ENCODE measurements at regions not wholly inside any gene's neighbourhood (a gene's known extent, or its start where the extent isn't known, plus 50 kb on each side); places are given as distances from the start of the nearest gene placed in this dataset.
A peak's percentile ranks its signal among the peaks of the same experiment; 100 is the strongest.

GRCh38 chr6:159112714-159113113, 56.5 kb upstream of the FNDC1 start:
- H3K27ac ChIP-seq, result no peak overlapping the region
- ChIA-PET CTCF (interaction anchor here (0.6 kb wide), 1 partner anchor 924 kb away, joined by 6 read pairs; no protein-coding TSS in a partner anchor), POLR2A (ENCODE audit: low non-redundant PET) (no interaction called here)
- DNase-seq (ENCODE audit: low spot score), result no peak
- TF ChIP-seq, protein P1, sequence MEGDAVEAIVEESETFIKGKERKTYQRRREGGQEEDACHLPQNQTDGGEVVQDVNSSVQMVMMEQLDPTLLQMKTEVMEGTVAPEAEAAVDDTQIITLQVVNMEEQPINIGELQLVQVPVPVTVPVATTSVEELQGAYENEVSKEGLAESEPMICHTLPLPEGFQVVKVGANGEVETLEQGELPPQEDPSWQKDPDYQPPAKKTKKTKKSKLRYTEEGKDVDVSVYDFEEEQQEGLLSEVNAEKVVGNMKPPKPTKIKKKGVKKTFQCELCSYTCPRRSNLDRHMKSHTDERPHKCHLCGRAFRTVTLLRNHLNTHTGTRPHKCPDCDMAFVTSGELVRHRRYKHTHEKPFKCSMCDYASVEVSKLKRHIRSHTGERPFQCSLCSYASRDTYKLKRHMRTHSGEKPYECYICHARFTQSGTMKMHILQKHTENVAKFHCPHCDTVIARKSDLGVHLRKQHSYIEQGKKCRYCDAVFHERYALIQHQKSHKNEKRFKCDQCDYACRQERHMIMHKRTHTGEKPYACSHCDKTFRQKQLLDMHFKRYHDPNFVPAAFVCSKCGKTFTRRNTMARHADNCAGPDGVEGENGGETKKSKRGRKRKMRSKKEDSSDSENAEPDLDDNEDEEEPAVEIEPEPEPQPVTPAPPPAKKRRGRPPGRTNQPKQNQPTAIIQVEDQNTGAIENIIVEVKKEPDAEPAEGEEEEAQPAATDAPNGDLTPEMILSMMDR (conservative IDR thresholded peaks at IDR 0.05; ENCODE audit: low read depth), result no peak

GRCh38 chr6:159110748-159111147, 58.5 kb upstream of the FNDC1 start:
- no peak for DNase-seq (ENCODE audit: low spot score)
- ChIA-PET CTCF (interaction anchor here (0.8 kb wide), 1 partner anchor 23 kb away, joined by 4 read pairs; no protein-coding TSS in a partner anchor), POLR2A (ENCODE audit: low non-redundant PET) (no interaction called here)
- TF ChIP-seq, protein P1 (conservative IDR thresholded peaks at IDR 0.05; ENCODE audit: low read depth), result no peak
- no peak overlapping the region for H3K27ac ChIP-seq

DNA sequence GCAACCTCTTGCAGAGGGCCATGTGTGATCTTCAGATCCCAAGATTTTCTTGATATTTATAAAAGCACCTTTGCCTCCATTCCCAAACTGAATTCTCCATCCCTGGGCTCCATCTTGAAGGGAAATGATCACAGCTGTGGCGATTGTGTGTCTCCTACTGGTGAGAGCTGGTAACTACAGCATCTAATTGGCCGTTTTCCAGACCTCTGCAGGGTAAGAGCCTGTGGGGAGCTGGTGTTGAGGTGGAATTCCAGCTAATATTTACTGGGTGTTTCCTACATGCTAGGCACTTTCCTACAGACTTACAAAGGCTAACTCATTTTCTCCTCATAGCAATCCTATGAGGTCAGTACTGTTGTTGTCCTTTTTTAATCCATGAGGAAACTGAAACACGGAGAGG, 59.2 kb upstream of the FNDC1 start:
- ChIA-PET POLR2A (ENCODE audit: low non-redundant PET) (no interaction called here), CTCF (interaction anchor here (0.5 to 1.0 kb wide), 3 partner anchors 23 to 163 kb away, joined by 3 to 6 read pairs (median 4); no protein-coding TSS in a partner anchor)
- DNase-seq (ENCODE audit: low spot score), result no peak
- no peak overlapping the region for H3K27ac ChIP-seq
- TF ChIP-seq, protein P1 (conservative IDR thresholded peaks at IDR 0.05; ENCODE audit: low read depth), result peak; percentile 23; the same call in 1 of the 2 replicates

DNA sequence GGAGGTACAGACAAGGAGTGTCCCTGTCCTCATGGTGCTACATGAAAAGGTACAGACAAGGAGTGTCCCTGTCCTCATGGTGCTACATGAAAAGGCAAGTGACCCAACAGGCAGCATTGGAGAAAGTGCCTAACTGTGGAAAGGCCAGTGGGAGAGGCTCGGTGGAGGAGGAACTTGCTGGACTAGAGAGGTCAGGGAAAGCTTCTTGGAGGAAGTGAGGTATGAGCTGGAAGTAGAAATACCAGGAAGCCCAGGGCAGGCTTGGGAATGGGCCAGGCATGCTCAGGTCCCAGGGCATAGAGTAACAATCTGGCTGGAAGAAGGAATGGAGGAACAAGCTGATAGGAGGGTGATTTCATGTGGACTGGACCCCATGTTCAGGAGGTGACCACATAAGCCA, 59.8 kb upstream of the FNDC1 start:
- TF ChIP-seq, protein P1 (conservative IDR thresholded peaks at IDR 0.05; ENCODE audit: low read depth), result no peak
- H3K27ac ChIP-seq, result no peak overlapping the region
- ChIA-PET CTCF (interaction anchor here (0.5 to 1.0 kb wide), 3 partner anchors 67 to 164 kb away, joined by 3 to 6 read pairs (median 3); no protein-coding TSS in a partner anchor), POLR2A (ENCODE audit: low non-redundant PET) (no interaction called here)
- no peak for DNase-seq (ENCODE audit: low spot score)

DNA sequence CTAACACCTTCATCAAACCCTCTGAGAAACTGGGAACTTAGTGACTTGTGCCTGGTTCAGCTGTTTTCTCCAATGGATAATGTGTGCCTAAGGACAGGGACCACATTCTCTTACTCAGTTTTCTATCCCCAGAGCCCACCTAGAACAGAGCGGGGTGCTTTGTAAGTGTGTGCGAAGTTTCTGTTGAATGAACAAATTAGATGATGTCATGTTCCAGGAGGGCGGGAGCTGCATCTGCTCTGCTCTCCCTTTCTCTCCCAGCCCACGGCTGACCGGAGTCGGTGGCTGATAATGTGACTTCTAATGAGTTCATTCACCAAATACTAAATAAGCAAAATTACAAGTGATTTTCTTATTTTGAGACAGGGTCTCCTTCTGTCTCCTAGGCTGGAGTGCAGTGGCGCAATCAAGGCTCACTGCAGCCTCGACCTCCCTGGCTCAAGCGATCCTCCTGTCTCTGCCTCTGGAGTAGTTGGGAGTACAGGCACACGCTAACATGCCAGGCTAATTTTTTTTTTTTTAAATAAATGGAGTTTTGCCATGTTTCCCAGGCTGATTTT, 60.7 kb upstream of the FNDC1 start:
- TF ChIP-seq, protein P1 (conservative IDR thresholded peaks at IDR 0.05; ENCODE audit: low read depth), result no peak
- CTCF ChIA-PET, result interaction anchor here (0.9 to 1.5 kb wide), 2 partner anchors 27 to 88 kb away, joined by 3 to 8 read pairs; no protein-coding TSS in a partner anchor
- POLR2A ChIA-PET (ENCODE audit: low non-redundant PET), result no interaction called here
- DNase-seq (ENCODE audit: low spot score), result no peak
- H3K27ac ChIP-seq, result no peak overlapping the region

DNA sequence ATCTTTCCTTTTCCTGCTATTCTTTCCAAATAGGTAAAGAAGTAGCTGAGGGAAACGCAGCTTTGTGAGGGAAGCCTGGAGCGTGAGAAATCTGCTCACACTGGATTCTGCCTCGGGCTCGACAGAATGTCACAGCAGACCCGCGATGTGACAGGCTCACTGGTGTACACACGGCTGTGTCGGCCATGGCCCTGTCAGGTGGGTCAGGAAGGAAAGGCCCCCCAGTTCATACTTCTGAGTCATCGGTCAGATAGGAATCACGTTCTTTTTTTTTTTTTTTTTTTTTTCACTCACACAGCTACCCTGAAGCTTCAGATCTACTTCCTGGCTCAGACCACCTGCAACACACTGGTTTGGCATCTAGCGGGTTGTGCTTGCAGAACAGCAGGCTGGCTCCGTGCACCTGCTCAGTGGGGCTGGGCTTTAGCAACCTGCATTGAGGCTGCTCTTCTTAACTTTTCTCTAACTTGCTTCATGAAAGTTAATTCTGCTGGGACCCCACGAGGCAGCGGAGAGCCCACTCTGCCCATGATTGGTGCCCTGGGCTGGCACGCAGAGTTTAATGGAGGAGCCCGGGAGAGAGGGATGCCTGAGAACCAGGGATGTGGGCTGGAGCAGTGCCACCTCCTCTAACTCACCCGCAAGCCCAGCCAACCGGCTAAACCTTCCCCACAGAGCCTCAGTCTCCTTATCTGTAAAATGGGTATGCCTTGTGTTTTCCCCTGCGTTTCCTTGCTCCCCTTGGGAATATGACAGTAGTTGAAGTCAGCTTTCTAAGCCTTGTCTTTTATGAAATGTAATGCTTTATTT, 61.5 kb upstream of the FNDC1 start:
- POLR2A ChIA-PET (ENCODE audit: low non-redundant PET), result no interaction called here
- no peak for DNase-seq (ENCODE audit: low spot score)

More for the DNA sequence above, 61.5 kb upstream of the FNDC1 start:
- TF ChIP-seq, protein P1 (conservative IDR thresholded peaks at IDR 0.05; ENCODE audit: low read depth), result no peak
- CTCF ChIA-PET, result interaction anchor here (0.9 to 1.5 kb wide), 2 partner anchors 28 to 87 kb away, joined by 3 to 8 read pairs; no protein-coding TSS in a partner anchor
- H3K27ac ChIP-seq, result no peak overlapping the region

Data from RWPE1 (cell line).